ENCODE measurements at regions not wholly inside any gene's neighbourhood (a gene's known extent, or its start where the extent isn't known, plus 50 kb on each side); places are given as distances from the start of the nearest gene placed in this dataset.

DNA sequence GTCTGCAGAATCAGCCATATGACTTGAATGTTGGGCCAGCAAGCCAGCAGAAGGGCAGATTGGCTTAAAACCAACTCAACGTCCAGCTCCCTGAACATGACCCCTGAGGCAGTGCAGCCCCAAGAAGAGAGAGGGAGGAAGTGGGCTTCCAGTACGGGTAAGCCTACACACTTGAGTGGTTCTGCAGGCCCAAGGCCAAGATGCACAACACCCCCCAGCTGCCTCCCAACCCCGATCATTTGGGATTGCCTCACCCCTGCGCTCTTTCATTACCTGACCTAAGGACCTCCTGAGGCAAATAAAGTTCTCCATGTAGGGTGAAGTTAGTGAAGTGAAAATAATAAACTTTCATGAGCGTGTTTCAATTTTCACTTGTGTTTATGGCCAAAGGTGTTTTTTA lies 536.0 kb downstream of the TNS1 start:
- Mint-ChIP-seq H3K4me3 (no peak overlapping the region), H3K4me1 (peaks cover 9% of the 10 kb centered on the region), H3K27me3 (no peaks in the 10 kb centered on the region), H3K9me3 (ENCODE audit: insufficient read depth) (no peaks in the 10 kb centered on the region), H3K27ac (no peak overlapping the region)
- Histone ChIP-seq H3K27ac (ENCODE audit: low read length in 2 of 2) (no peak overlapping the region), H3K27me3 (replicated peaks in 1 of 4; ENCODE audit: control extremely low read depth in 1 of 4, control insufficient read depth in 3 of 4, insufficient read depth in 4 of 4, low read length in 3 of 4) (no peaks in the 10 kb centered on the region), H2AFZ (ENCODE audit: insufficient read depth, low read depth, low read length, poor library complexity, severe bottlenecking) (no peak overlapping the region), H3K79me2 (ENCODE audit: control insufficient read depth, insufficient read depth, low read length) (no peaks in the 10 kb centered on the region), H3K4me3 (ENCODE audit: control extremely low read depth in 1 of 5, extremely low read depth in 1 of 5, insufficient read depth in 1 of 5, low read depth in 2 of 5, low read length in 4 of 5) (no peak overlapping the region), H3K4me2 (replicated peaks; ENCODE audit: low read depth, low read length, poor library complexity, severe bottlenecking) (no peak overlapping the region), H3K36me3 (replicated peaks in 1 of 2; ENCODE audit: control extremely low read depth in 1 of 2, control insufficient read depth in 1 of 2, extremely low read depth in 1 of 2, insufficient read depth in 2 of 2, low read length in 1 of 2) (no peaks in the 10 kb centered on the region), H4K20me1 (ENCODE audit: control insufficient read depth, insufficient read depth, low read length, poor library complexity, severe bottlenecking) (no peaks in the 10 kb centered on the region), H3K9ac (ENCODE audit: low read length) (no peak overlapping the region), H3K9me3 (ENCODE audit: control extremely low read depth in 1 of 3, control insufficient read depth in 2 of 3, insufficient read depth in 1 of 3, low read length in 2 of 3) (no peaks in the 10 kb centered on the region), H3K4me1 (ENCODE audit: control insufficient read depth in 2 of 2, insufficient read depth in 2 of 2, low read length in 2 of 2) (no peaks in the 10 kb centered on the region)
- 88% methylated on average over 2 of the region's 5 CpGs for WGBS (ENCODE audit: insufficient coverage)
- DNase-seq (no peak), ATAC-seq (ENCODE audit: low read depth) (no peak)
- POLR2A ChIA-PET = no interaction called here
- intact Hi-C loops (cut with micrococcal nuclease) = no loop called here
- TF ChIP-seq EZH2 (IDR thresholded peaks at IDR 0.05; ENCODE audit: borderline replicate concordance, insufficient read depth, low read depth, low read length, poor library complexity, severe bottlenecking) = no peak
- TF ChIP-seq, protein P1, sequence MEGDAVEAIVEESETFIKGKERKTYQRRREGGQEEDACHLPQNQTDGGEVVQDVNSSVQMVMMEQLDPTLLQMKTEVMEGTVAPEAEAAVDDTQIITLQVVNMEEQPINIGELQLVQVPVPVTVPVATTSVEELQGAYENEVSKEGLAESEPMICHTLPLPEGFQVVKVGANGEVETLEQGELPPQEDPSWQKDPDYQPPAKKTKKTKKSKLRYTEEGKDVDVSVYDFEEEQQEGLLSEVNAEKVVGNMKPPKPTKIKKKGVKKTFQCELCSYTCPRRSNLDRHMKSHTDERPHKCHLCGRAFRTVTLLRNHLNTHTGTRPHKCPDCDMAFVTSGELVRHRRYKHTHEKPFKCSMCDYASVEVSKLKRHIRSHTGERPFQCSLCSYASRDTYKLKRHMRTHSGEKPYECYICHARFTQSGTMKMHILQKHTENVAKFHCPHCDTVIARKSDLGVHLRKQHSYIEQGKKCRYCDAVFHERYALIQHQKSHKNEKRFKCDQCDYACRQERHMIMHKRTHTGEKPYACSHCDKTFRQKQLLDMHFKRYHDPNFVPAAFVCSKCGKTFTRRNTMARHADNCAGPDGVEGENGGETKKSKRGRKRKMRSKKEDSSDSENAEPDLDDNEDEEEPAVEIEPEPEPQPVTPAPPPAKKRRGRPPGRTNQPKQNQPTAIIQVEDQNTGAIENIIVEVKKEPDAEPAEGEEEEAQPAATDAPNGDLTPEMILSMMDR (IDR thresholded peaks at IDR 0.05) = no peak
- CTCF ChIA-PET = no interaction called here

GRCh38 chr2:217466104-217466503 lies 536.7 kb downstream of the TNS1 start:
- Histone ChIP-seq H3K36me3 (replicated peaks in 1 of 2; ENCODE audit: control extremely low read depth in 1 of 2, control insufficient read depth in 1 of 2, extremely low read depth in 1 of 2, insufficient read depth in 2 of 2, low read length in 1 of 2) (no peaks in the 10 kb centered on the region), H3K27ac (ENCODE audit: low read length in 2 of 2) (no peak overlapping the region), H3K9me3 (ENCODE audit: control extremely low read depth in 1 of 3, control insufficient read depth in 2 of 3, insufficient read depth in 1 of 3, low read length in 2 of 3) (no peaks in the 10 kb centered on the region), H3K9ac (ENCODE audit: low read length) (no peak overlapping the region), H3K27me3 (replicated peaks in 1 of 4; ENCODE audit: control extremely low read depth in 1 of 4, control insufficient read depth in 3 of 4, insufficient read depth in 4 of 4, low read length in 3 of 4) (peaks cover 0 to 2% (median 0%) of the 10 kb centered on the region in 4 experiments), H2AFZ (ENCODE audit: insufficient read depth, low read depth, low read length, poor library complexity, severe bottlenecking) (no peak overlapping the region), H3K4me2 (replicated peaks; ENCODE audit: low read depth, low read length, poor library complexity, severe bottlenecking) (no peak overlapping the region), H3K79me2 (ENCODE audit: control insufficient read depth, insufficient read depth, low read length) (no peaks in the 10 kb centered on the region), H4K20me1 (ENCODE audit: control insufficient read depth, insufficient read depth, low read length, poor library complexity, severe bottlenecking) (no peaks in the 10 kb centered on the region), H3K4me3 (ENCODE audit: control extremely low read depth in 1 of 5, extremely low read depth in 1 of 5, insufficient read depth in 1 of 5, low read depth in 2 of 5, low read length in 4 of 5) (no peak overlapping the region), H3K4me1 (ENCODE audit: control insufficient read depth in 2 of 2, insufficient read depth in 2 of 2, low read length in 2 of 2) (no peaks in the 10 kb centered on the region)
- DNase-seq = no peak
- POLR2A ChIA-PET = no interaction called here
- CTCF ChIA-PET = no interaction called here
- 100% methylated on average over 2 of the region's 4 CpGs for WGBS (ENCODE audit: insufficient coverage)
- no peak for ATAC-seq (ENCODE audit: low read depth)
- TF ChIP-seq EZH2 (IDR thresholded peaks at IDR 0.05; ENCODE audit: borderline replicate concordance, insufficient read depth, low read depth, low read length, poor library complexity, severe bottlenecking) = no peak
- TF ChIP-seq, protein P1 (IDR thresholded peaks at IDR 0.05) = no peak
- H3K27me3 Mint-ChIP-seq = no peaks in the 10 kb centered on the region
- intact Hi-C loops (cut with micrococcal nuclease) = no loop called here
- no peak overlapping the region for H3K4me3 Mint-ChIP-seq
- H3K4me1 Mint-ChIP-seq = peaks cover 9% of the 10 kb centered on the region
- H3K9me3 Mint-ChIP-seq (ENCODE audit: insufficient read depth) = no peaks in the 10 kb centered on the region
- no peak overlapping the region for H3K27ac Mint-ChIP-seq
